SK-MEL-5 (cell line): ENCODE measurements at regions not wholly inside any gene's neighbourhood (a gene's known extent, or its start where the extent isn't known, plus 50 kb on each side); places are given as distances from the start of the nearest gene placed in this dataset.
"Not testable (repeated sequence)": the region's sequence is repeated elsewhere in the genome, so short reads cannot be mapped to it uniquely, and the experiment has no call there.

Source experiments
- DNase-seq: peaks from one replicate; pipeline ENCODE4 v3.0.0-alpha.2; 2016; ENCODE audit warnings: low read depth, low spot score
- in situ Hi-C: cut with HindIII; loops from 2 replicates; pipeline ENCODE4 v1.10.0; 2016; ENCODE audit warnings: low sequenced_read_pairs, high pct_unique_total_duplicates, low pct_unique_long_range_greater_than_20kb

GRCh38 chr7:119197172-119197876 lies 972.8 kb downstream of the ANKRD7 start:
- in situ Hi-C loops, result no loop called here
- DNase-seq, result peak; percentile 7

- in situ Hi-C loops, result no loop called here
- DNase-seq, result peak; percentile 74
These were observed 973.5 kb downstream of the ANKRD7 start for GRCh38 chr7:119197877-119198527.

GRCh38 chr7:119219663-119220062 lies 995.2 kb downstream of the ANKRD7 start:
- no peak for DNase-seq
- in situ Hi-C loops, result no loop called here

- DNase-seq, result no peak
- in situ Hi-C loops, result no loop called here
These were observed 999.4 kb downstream of the ANKRD7 start for GRCh38 chr7:119223930-119224329.

GRCh38 chr7:119228482-119228881 lies 1004.0 kb downstream of the ANKRD7 start:
- in situ Hi-C loops, result no loop called here
- DNase-seq, result no peak

GRCh38 chr7:119232091-119232490 lies 1007.6 kb downstream of the ANKRD7 start:
- no peak for DNase-seq
- in situ Hi-C loops, result no loop called here

GRCh38 chr7:119233015-119233414 lies 1008.5 kb downstream of the ANKRD7 start:
- no peak for DNase-seq
- in situ Hi-C loops, result no loop called here

- in situ Hi-C loops, result no loop called here
- no peak for DNase-seq
These were observed 1020.0 kb upstream of the KCND2 start for GRCh38 chr7:119252962-119253361.

- in situ Hi-C loops, result no loop called here
- DNase-seq, result no peak
These were observed 1018.2 kb upstream of the KCND2 start for GRCh38 chr7:119254742-119255141.

GRCh38 chr7:119256001-119256400 lies 1017.0 kb upstream of the KCND2 start:
- DNase-seq, result no peak
- in situ Hi-C loops, result no loop called here

GRCh38 chr7:119256446-119257131 lies 1016.4 kb upstream of the KCND2 start:
- no peak for DNase-seq
- in situ Hi-C loops, result no loop called here

- in situ Hi-C loops, DNase-seq: not testable (repeated sequence)
These were observed 1006.2 kb upstream of the KCND2 start for GRCh38 chr7:119266790-119267189.

- in situ Hi-C loops, result no loop called here
- peak; percentile 88 for DNase-seq
These were observed 1002.9 kb upstream of the KCND2 start for GRCh38 chr7:119270045-119270464.

GRCh38 chr7:119270644-119271043 lies 1002.3 kb upstream of the KCND2 start:
- in situ Hi-C loops, result no loop called here
- DNase-seq, result no peak

- in situ Hi-C loops, result no loop called here
- DNase-seq, result no peak
These were observed 1001.7 kb upstream of the KCND2 start for GRCh38 chr7:119271147-119271779.

GRCh38 chr7:119281181-119281846 lies 991.7 kb upstream of the KCND2 start:
- no peak for DNase-seq
- in situ Hi-C loops, result no loop called here

- no peak for DNase-seq
- in situ Hi-C loops, result no loop called here
These were observed 989.6 kb upstream of the KCND2 start for GRCh38 chr7:119283353-119283752.

- in situ Hi-C loops, result no loop called here
- DNase-seq, result no peak
These were observed 984.6 kb upstream of the KCND2 start for GRCh38 chr7:119288416-119288815.
